ENCODE measurements at regions not wholly inside any gene's neighbourhood (a gene's known extent, or its start where the extent isn't known, plus 50 kb on each side); places are given as distances from the start of the nearest gene placed in this dataset.

DNA sequence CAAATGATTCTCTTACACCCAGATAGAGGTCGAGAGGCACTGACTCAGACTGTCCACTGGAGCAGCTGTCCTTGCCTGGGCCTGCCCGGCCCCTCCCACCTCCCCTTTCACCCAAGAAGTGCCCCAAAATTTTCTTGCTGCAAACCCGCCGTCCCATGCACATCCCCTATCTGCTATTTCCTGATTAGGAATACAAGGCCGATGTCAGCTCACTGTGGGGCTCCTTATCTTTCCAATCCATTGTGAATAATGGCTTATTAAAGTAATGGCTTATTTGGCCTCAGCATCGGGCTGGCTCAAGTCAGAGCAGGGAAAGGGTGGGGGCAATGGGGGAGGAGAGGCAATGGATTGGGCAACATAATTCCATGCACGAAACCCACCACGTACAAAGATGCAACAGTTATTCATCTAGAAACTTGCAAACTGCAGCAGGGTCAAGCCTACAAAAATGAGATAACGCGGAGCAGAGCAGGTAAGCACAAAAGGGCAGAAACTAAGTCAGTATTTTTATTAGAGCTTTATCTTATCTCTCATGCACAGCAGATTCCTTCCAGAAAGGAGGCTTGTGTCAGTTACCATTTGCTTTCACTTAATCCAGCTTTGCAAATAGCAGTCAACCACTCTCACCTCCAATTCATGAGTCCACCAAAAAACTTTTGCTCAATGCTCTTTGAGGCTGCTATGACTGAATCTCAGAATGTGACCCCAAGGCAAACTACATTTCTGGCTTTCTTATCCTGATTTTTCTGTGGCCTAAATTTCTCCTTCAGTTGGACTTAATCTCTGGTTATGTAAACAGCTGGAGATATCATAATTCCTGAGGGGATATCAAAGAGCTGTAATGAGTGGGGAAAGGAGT, 138.2 kb upstream of the OSMR start:
- intact Hi-C loops (cut with DNase I), result no loop called here
- peak; percentile 73 for ATAC-seq
- no peak for DNase-seq (ENCODE audit: missing footprints)

DNA sequence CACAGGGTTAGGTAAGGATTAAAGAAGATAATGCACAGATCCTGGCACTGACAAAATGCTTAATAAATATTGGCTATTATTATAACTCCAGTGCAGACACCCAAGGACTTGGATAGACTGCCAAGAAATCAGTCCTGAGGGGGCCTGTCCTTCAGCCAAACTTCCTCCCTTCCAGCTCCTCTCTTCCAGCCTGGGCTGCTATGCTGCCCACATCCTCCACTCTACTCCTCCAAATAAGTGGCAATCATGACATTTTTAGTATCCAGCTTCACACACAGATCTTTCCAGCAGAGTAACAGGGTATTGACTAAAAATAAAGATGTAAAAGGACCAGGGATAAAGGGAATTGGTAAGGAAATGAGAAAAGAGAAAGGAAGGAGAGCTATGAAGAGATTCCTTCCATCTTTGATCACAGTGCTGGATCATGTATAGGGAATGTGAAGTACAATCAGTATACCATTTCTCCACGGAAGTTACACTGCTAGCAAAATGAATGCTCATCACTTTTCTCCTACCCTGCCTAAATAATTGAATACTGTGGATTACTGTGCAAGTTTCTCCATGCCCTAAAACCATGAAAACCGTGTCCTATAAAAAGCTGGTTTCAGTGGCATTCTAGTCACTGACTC, 136.0 kb upstream of the OSMR start:
- intact Hi-C loops (cut with DNase I), result no loop called here
- ATAC-seq (peak; percentile 25), DNase-seq (ENCODE audit: missing footprints) (no peak)

DNA sequence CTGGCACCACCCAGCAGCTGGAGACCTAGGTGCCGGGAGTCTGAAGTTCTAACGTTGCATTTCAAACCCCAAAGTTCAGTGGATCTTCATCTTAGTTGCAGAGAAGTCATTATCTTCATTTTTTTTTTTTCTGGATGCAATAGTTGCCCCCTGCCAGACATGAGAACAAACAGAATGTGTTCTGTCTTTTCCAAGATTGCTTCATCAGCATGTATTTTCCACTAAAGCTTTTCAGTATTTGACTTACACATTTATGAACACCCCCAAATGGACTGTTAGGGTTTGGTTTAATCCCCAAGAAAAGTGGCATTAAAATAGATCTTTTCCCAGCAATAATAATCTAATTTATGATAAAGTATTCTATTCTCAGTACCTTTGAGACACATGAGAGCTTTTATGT, 135.2 kb upstream of the OSMR start:
- intact Hi-C loops (cut with DNase I), result no loop called here
- no peak for ATAC-seq
- DNase-seq (ENCODE audit: missing footprints), result no peak

DNA sequence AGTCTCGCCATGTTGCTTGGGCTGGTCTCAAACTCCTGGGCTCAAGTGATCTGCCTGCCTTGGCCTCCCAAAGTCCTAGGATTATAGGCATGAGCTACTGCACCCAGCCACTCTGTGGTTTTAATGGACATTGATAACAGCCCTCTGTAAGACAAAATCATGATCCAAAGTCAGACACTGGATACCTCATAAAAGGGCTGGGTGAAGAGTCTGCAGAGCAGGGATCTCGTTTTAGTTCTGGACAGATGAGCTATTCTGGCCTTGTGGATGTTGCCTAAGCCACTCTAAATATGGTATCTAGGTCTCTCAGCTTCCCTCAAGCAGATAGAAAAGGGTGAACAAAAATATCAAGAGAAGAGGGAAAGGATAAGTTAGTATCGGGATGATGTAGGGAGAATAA, 133.4 kb upstream of the OSMR start:
- intact Hi-C loops (cut with DNase I), result no loop called here
- ATAC-seq, result no peak
- DNase-seq (ENCODE audit: missing footprints), result no peak

DNA sequence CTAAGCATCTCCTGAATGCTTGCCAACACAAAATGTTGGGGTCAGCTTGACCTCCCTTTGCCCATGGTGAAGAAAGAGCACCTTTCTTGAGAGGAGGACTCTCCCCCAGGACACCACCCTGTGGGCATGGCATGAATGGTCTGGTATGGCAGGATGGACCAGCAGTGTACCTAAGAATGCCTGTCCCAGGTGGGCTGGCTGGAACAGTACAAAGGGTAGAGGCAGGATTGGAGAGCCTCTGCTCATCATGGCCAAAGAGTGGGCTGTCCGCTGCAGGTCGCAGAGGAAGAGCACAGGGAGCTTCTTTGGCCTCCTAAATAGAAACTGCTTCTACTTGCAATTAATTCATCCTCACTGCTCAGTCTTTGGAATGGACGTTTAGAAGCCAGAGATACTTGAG, 131.6 kb upstream of the OSMR start:
- ATAC-seq (no peak), DNase-seq (ENCODE audit: missing footprints) (no peak)
- intact Hi-C loops (cut with DNase I), result no loop called here

DNA sequence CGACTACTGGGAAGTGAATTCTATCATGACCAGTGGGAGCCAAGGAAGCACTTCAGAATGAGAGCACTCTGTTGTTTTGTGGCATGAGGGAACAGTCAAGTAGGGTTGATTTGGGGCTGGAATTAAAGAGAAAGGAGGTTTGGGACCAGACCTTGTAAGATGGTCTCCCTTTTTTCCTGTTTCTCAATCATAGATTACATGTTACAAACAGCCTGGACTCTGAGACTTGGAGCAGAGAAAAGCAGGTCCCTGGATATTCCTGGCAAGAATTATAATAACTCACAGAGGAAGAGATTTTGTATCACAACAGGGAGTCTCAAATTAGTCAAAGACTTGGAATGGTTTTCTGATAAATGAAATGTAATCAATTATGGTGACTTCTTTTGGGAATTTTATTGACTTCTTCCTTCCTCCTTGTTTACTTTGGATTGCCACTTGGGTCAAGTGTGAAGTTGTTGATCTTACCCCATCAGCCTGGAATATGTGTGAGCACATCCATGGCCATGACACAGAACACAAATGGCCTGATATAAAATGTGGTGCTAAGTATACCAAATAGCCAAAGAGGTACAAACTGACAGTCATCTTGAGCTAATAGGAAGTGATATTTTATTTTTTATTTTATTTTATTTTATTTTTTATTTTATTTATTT, 131.0 kb upstream of the OSMR start:
- no peak for DNase-seq (ENCODE audit: missing footprints)
- peak; percentile 69 for ATAC-seq
- intact Hi-C loops (cut with DNase I), result no loop called here

DNA sequence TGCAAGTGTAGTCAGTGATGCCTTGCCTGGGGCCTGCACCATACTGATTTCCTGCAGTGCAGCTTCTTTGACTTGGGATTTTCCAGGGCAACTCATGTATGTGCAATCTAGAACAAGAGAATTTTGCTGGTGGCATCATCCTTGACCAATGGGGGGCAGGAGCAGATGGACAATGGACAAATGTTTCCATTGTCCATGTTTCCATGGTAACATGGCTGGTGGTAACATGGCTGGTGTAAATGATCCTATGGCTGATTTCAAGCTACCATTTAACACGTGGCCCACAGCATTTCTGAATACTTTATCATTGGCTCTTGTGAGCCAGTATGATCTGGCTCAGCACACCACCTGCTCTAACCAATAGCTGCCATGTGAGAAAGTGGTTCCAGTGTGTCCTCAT, 130.1 kb upstream of the OSMR start:
- DNase-seq (ENCODE audit: missing footprints), result no peak
- ATAC-seq, result no peak
- intact Hi-C loops (cut with DNase I), result no loop called here

DNA sequence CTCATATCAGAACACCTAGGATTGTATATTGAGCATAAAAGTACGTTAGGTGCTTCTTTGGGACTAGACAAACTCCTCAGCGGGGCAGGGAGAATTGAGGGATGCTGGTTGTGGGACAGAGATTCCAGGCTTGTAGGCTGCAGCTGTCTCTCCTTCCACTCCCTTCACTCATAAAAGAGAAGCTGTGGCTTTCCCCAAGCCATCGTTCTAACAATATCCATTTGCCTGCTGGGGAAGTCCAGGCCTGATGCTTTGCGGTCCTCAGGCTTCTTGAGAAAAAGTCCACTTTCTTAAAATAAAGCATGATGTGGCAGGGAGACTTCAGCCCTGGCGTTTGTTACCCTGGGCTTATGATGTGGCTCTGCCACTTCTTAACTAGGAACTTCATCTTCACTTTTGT, 129.3 kb upstream of the OSMR start:
- no peak for ATAC-seq
- intact Hi-C loops (cut with DNase I), result no loop called here
- no peak for DNase-seq (ENCODE audit: missing footprints)

DNA sequence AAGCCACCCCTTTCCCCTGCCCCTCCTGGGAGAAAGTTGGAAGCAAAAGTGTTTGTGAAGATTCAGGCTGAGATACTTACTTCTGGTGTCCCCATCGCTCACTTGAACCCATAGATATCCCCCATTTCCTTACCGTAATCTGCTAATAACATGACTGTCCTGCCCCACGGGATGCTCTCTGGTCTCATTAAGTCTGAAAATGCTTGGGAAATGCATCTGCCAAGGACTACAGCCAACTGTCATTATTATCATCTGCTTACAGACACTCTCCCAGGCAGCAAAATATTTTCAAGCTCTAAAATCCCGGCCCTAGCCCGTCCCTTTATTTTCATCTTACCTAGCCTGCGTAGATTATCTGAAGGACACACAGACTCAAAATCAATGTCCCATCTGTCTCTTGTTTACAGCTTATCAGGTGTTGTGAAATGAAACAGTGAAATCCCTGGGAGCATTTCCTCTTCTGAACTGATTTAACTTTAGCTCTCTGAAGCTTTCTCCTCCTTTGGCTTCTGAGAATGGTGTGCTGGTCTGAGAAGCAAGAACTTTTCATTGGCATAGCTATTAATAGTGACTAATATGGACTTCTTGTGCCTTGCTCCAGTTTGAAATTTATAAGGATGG, 126.9 kb upstream of the OSMR start:
- DNase-seq (ENCODE audit: missing footprints), result no peak
- ATAC-seq, result peak; percentile 69
- intact Hi-C loops (cut with DNase I), result no loop called here

DNA sequence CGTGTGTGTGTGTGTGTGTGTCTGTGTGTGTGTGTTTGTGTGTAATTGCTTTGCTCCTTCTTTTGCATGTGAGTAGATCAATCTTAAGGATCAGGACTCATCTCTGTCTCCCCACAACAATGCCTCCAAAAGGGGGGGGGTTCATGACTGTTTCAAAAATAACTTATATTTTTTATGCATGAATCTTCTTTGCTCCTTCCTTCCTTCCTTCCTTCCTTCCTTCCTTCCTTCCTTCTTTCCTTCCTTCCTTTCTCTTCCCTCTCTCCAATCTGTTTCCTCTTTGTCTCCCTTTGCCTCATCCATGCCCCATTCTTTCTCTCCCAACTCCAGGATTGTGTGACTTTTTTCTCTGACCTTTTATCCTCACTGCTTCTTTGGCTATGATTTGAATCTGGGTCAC, 126.4 kb upstream of the OSMR start:
- no peak for ATAC-seq
- DNase-seq (ENCODE audit: missing footprints), result no peak
- intact Hi-C loops (cut with DNase I), result no loop called here

DNA sequence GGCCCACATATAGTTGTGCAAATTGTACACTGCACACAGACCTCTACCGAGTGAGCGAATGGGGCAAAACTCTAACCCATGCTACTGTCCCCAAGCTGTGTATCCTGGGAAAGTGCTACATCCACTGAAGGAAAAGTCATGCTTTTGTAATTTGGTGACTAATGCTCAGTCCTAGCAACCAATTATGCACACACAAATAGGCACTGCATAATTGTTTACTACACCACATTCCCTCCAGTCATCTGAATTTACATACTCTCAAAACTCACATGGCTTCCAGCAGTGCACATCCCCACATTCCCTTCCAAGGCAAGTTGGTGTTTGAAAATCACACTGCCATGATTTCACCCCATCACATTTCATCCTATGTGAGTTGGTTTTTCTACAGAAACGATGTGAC, 125.9 kb upstream of the OSMR start:
- intact Hi-C loops (cut with DNase I), result no loop called here
- ATAC-seq (no peak), DNase-seq (ENCODE audit: missing footprints) (no peak)

DNA sequence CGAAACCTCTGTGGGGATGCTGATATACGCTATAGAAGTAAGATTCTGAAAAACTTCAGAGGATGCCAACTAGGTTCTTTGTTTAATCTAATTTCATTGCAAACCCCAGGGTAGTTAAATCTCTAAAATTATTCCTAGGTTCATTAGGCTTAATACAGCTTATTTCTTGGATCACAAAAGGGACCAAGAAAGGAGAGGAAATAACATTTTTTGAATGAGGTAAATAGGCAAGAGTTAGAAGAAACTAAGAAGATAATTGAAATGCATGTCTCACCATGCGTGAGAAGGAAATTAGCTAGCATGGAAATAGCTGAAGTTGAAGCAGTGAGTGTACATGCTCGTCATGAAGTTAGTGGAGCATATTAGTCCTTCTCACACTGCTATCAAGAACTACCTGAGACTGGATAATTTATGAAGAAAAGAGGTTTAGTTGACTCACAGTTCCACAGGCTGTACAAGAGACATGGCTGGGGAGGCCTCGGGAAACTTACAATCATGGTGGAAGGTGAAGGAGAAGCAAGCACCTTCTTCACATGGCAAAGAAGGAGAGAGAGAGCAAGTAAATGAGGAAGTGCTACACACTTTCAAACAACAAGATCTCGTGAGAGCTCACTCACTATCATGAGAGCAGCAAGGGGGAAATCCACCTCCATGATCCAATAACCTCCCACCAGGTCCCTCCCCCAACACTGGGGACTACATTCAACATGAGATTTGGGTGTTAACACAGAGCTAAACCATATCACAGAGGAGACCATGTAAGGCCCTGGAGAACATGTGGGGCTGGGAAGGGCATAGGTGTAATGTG, 125.1 kb upstream of the OSMR start:
- intact Hi-C loops (cut with DNase I), result no loop called here
- DNase-seq (ENCODE audit: missing footprints) (no peak), ATAC-seq (no peak)

DNA sequence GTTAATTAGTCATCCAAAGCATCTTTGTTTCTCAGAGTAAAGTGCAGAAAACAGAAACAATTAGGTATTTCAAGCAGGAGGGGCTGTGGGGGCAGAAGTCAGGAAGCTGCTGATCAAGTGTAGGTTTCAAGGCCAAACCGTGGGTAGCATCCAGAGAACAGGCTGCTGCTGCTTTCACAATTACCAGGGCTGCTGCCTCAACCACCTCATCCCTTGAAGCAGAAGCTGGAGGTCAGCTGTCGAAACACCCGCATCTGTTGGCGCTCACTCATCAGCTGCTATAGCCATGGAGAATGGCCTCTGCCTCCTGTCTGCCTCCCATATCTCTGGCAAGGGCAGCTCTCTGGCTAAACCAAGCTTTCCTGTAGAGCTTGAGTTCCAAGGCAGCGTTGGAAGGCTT, 122.9 kb upstream of the OSMR start:
- ATAC-seq (peak; percentile 27), DNase-seq (ENCODE audit: missing footprints) (no peak)
- intact Hi-C loops (cut with DNase I), result no loop called here

DNA sequence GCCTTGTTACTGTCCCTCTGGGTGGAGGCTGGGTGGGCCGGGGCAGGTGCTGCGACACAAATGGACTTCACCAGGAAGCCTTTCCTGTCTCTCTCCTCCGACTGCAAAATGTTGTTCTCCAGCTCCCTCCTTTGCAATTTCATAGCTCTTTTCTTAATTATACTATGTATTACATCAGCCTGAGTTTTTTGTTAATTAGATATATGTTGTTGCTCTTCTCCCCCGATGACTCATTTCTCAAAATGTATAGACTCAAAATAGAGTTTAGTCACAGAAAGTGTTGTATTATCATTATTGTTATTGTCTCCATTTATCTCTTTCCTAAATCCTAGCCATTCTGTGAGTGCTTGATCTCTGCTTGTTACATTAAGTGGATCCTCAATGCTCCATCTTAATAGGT, 122.4 kb upstream of the OSMR start:
- intact Hi-C loops (cut with DNase I), result no loop called here
- DNase-seq (ENCODE audit: missing footprints) (no peak), ATAC-seq (no peak)

DNA sequence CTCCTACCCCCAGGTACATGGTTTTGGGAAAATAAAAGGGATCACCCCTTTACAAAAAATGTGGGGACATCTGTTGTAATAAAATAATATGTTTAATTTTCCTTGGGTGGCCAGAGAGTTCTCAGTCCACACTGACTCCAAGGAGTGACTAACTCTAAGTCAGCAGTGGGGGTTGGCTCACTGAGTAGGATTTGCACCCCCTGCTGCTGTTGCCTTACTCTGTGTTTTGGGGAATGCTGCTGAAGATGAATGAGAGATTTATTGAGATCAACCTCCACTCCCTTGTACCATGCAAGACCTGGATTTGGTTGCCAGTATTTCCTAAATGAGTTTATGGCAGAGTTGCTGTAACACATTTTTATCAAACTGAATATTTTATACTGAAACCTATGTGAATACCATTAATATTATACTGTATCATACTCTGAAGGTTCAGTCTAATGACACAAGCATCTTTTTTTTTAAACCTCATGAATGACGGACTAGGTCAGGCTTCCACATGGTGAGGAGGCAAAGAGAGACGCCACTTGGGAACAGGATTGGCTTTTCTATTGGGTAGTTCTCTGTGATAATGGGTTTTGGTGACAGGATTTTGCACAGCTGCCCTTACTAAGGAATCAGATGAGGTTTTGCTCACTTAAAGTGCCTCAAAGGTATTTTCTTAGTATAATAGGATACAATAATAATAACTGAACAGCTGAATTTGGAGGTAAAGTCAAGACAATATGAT, 121.3 kb upstream of the OSMR start:
- ATAC-seq (peak; percentile 56), DNase-seq (ENCODE audit: missing footprints) (no peak)
- intact Hi-C loops (cut with DNase I), result no loop called here

DNA sequence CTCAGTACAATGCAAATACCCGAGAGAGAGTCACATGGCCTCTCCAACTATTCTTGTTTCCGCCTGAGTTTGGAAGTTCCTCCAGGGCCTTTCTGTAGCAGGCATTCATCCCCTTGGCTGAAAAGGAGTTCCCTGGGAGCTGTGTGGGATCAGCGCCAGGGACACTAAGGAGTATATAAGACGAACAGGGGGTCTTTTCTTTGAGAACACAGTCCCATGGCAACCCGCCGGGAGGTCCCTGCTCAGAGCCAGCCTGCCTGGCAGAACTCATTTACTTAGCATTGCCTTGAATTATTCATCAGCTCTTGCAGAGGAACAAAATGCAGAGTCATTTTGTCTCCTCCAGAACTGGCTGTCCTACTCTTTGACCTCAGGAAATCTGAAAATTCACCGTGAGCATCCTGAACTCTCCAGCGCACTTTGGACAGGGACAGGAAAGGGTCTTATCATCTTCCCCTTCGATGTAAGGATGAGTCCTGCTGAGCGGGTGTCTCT, 120.4 kb upstream of the OSMR start:
- ATAC-seq (peak; percentile 29), DNase-seq (ENCODE audit: missing footprints) (no peak)
- intact Hi-C loops (cut with DNase I), result no loop called here

DNA sequence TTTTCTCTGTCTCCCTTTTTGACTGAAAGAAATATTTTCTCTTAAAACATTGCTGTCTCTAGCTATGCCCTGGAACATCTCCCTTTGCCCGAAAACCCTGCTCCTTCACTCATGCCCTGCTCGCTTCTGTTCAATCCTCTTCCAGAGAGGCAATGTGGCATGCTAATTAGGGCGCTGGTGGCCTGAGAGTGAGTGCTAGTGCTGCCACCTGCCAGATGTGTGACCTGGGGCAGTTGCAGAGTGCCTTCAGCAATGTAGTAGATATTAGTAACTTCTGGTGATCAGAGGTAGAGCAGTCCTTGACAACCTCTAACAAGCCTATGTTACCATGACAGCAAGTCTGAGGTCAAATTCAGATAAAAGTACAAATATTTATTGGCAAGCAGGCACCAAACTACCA, 119.5 kb upstream of the OSMR start:
- intact Hi-C loops (cut with DNase I), result no loop called here
- DNase-seq (ENCODE audit: missing footprints), result no peak
- ATAC-seq, result no peak

DNA sequence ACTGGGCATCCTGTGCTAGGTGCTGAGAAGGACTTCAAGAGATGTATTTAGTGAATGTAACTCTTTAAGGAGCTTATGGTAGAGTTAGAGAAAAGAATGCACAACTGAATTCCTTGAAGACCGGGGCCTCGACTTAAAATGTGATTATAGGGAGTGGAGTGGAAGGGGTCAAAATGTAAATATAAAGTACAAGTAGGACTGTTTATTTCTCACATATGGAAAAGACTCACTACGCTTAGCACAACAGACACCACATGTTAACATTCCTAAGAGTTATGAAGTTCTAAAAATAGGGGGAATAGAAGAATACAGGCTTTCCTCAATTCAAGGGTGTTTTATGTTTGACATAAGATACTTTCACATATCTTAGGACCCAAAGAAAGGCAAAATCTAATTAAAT, 117.8 kb upstream of the OSMR start:
- intact Hi-C loops (cut with DNase I), result no loop called here
- no peak for ATAC-seq

More for the DNA sequence above, 117.8 kb upstream of the OSMR start:
- no peak for DNase-seq (ENCODE audit: missing footprints)

Data from Right ventricle myocardium inferior (tissue), 1 donor.